SU-DHL-6 (cell line): ENCODE measurements at regions not wholly inside any gene's neighbourhood (a gene's known extent, or its start where the extent isn't known, plus 50 kb on each side); places are given as distances from the start of the nearest gene placed in this dataset.

ENCODE experiments used
- CTCF ChIP-seq: fragments of 200-600 bp; sonication (generic); IDR thresholded peaks from one replicate; pipeline ENCODE4 v1.5.1; 2017; ENCODE audit warnings: antibody characterized with exemption, mild to moderate bottlenecking, low read length, moderate library complexity; ENCODE audit not compliant: insufficient read depth, poor library complexity, severe bottlenecking
- EZH2phosphoT487 ChIP-seq: fragments of 200-600 bp; sonication (generic), shearing (Covaris generic); conservative IDR thresholded peaks from 2 replicates; pipeline ENCODE4 v1.6.1; 2018; ENCODE audit warnings: mild to moderate bottlenecking, antibody characterized with exemption, low read length, moderate library complexity, mixed read lengths

DNA sequence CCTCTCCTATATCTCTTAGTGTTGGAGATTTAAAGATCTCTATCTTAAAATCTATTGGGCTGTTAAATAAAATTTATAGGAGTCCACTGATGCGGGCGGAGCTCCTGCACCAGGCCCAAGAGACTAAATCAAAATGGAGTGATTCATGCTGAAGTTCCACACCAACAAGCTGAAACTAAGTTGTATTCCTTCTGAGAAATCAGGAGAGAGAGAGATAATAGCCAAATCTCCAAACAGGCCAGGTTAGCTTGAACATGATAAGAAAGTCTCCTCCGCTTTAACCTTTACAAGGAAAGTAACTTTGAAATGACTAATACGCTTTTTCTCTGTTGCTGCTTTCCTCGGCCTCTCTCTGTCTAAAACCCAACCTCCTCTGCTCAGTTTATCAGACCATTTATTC lies 241.9 kb upstream of the NBEA start:
- TF ChIP-seq CTCF (no peak), EZH2phosphoT487 (no peak)
